Liver (tissue), 8 donors: ENCODE measurements at regions not wholly inside any gene's neighbourhood (a gene's known extent, or its start where the extent isn't known, plus 50 kb on each side); places are given as distances from the start of the nearest gene placed in this dataset.

ENCODE experiments used
- DNase-seq: peaks from one replicate; pipeline ENCODE4 v3.0.0-alpha.2; 2017; ENCODE audit warnings: low spot score
- H3K27ac ChIP-seq, 2 donors: one replicate each; pipeline ENCODE4 v1.7.0; 2013; ENCODE audit warnings: inconsistent platforms in 2 of 2, low read length in 2 of 2, control low read depth in 1 of 2, low read depth in 1 of 2, mild to moderate bottlenecking in 1 of 2
- H3K27me3 ChIP-seq, 4 donors: one replicate each; pipeline versions ENCODE4 v1.6.1 to v1.7.0; 2013; ENCODE audit warnings: low read length in 3 of 4, inconsistent platforms in 1 of 4, mild to moderate bottlenecking in 1 of 4, moderate library complexity in 1 of 4; ENCODE audit not compliant: control insufficient read depth in 4 of 4, insufficient read depth in 4 of 4
- H3K36me3 ChIP-seq, 4 donors: one replicate each; pipeline versions ENCODE4 v1.6.1 to v1.7.0; 2013; ENCODE audit warnings: low read length in 3 of 4, mild to moderate bottlenecking in 3 of 4, low read depth in 1 of 4, moderate library complexity in 1 of 4; ENCODE audit not compliant: control insufficient read depth in 4 of 4, insufficient read depth in 3 of 4
- H3K4me1 ChIP-seq, 4 donors: one replicate each; pipeline versions ENCODE4 v1.6.1 to v1.7.0; 2013; ENCODE audit warnings: low read length in 3 of 4, mild to moderate bottlenecking in 3 of 4, moderate library complexity in 1 of 4; ENCODE audit not compliant: control insufficient read depth in 4 of 4, insufficient read depth in 4 of 4
- H3K4me3 ChIP-seq, 3 donors: one replicate each; pipeline versions ENCODE4 v1.6.1 to v1.7.0; 2013; ENCODE audit warnings: low read length in 3 of 3, control low read depth in 1 of 3, low read depth in 1 of 3, mild to moderate bottlenecking in 1 of 3
- H3K9ac ChIP-seq, 2 donors: one replicate each; pipeline ENCODE4 v1.7.0; 2013; ENCODE audit warnings: low read length in 2 of 2, mild to moderate bottlenecking in 2 of 2, moderate library complexity in 2 of 2, control low read depth in 1 of 2, low read depth in 1 of 2
- H3K9me3 ChIP-seq, 4 donors: one replicate each; pipeline versions ENCODE4 v1.6.1 to v1.7.0; 2013; ENCODE audit warnings: low read length in 3 of 4; ENCODE audit not compliant: control insufficient read depth in 4 of 4
- ATF3 ChIP-seq: IDR thresholded peaks from 2 replicates; pipeline ENCODE4 v1.6.1; 2016; ENCODE audit warnings: antibody characterized with exemption
- CTCF ChIP-seq: fragments of 150-350 bp; IDR thresholded peaks from 2 replicates; pipeline ENCODE4 v1.5.1; 2017; ENCODE audit warnings: improper control_type of control experiment, low read depth, low read length; ENCODE audit not compliant: missing input control
- EGR1 ChIP-seq, 2 donors: IDR thresholded peaks; 2 replicates each; pipeline ENCODE4 v1.6.1; 2016 to 2018; ENCODE audit warnings: antibody characterized with exemption in 2 of 2, low read depth in 2 of 2
- FOXA2 ChIP-seq: IDR thresholded peaks from 2 replicates; pipeline ENCODE4 v1.6.1; 2016; ENCODE audit warnings: antibody characterized with exemption
- GABPA ChIP-seq, 2 donors: IDR thresholded peaks in 1 of 2; conservative IDR thresholded peaks in 1 of 2; 2 replicates each; pipeline ENCODE4 v1.6.1; 2016; ENCODE audit warnings: antibody characterized with exemption in 2 of 2, mild to moderate bottlenecking in 1 of 2, moderate library complexity in 1 of 2
- HNF4A ChIP-seq, 2 donors: conservative IDR thresholded peaks; 2 replicates each; pipeline ENCODE4 v1.6.1; 2016; ENCODE audit warnings: antibody characterized with exemption in 2 of 2, mild to moderate bottlenecking in 2 of 2
- HNF4G ChIP-seq: IDR thresholded peaks from 2 replicates; pipeline ENCODE4 v1.6.1; 2016; ENCODE audit warnings: antibody characterized with exemption
- JUND ChIP-seq, 2 donors: IDR thresholded peaks; 2 replicates each; pipeline ENCODE4 v1.6.1; 2016; ENCODE audit warnings: antibody characterized with exemption in 2 of 2
- MAX ChIP-seq: IDR thresholded peaks from 2 replicates; pipeline ENCODE4 v1.6.1; 2016; ENCODE audit warnings: antibody characterized with exemption
- NR2F2 ChIP-seq: IDR thresholded peaks from 2 replicates; pipeline ENCODE4 v1.6.1; 2016; ENCODE audit warnings: antibody characterized with exemption
- RAD21 ChIP-seq, 2 donors: IDR thresholded peaks; 2 replicates each; pipeline ENCODE4 v1.6.1; 2016; ENCODE audit warnings: antibody characterized with exemption in 2 of 2, mild to moderate bottlenecking in 2 of 2
- REST ChIP-seq: IDR thresholded peaks from 2 replicates; pipeline ENCODE4 v1.6.1; 2016; ENCODE audit warnings: antibody characterized with exemption, mild to moderate bottlenecking
- RXRA ChIP-seq, 2 donors: IDR thresholded peaks; 2 replicates each; pipeline ENCODE4 v1.6.1; 2017 to 2018; ENCODE audit warnings: antibody characterized with exemption in 2 of 2, mild to moderate bottlenecking in 1 of 2
- SP1 ChIP-seq: IDR thresholded peaks from 2 replicates; pipeline ENCODE4 v1.6.1; 2018; ENCODE audit warnings: antibody characterized with exemption, mild to moderate bottlenecking
- TAF1 ChIP-seq: conservative IDR thresholded peaks from 2 replicates; pipeline ENCODE4 v1.6.1; 2016; ENCODE audit warnings: antibody characterized with exemption, mild to moderate bottlenecking
- YY1 ChIP-seq: IDR thresholded peaks from 2 replicates; pipeline ENCODE4 v1.6.1; 2016; ENCODE audit warnings: antibody characterized with exemption, mild to moderate bottlenecking
- ZBTB33 ChIP-seq: IDR thresholded peaks from 2 replicates; pipeline ENCODE4 v1.6.1; 2016; ENCODE audit warnings: antibody characterized with exemption
- WGBS: extraction: QIAGEN DNeasy Blood & Tissue Kit; methylation state at CpG from one replicate; pipeline ENCODE4 v1.1.7; 2013; 5-methylcytosine and 5-hydroxymethylcytosine counted together
- donor health status: healthy.
- donor health status: healthy.
- donor health status: healthy.
- donor health status: healthy.
- donor health status: healthy.

- DNase-seq: no peak
- 81% methylated on average over 2 of the region's 2 CpGs for WGBS
- no peaks in the 10 kb centered on the region for H3K9me3 ChIP-seq
- no peak overlapping the region for H3K27ac ChIP-seq
- TF ChIP-seq MAX (no peak), EGR1 (IDR thresholded peaks at IDR 0.05; ENCODE audit: low read depth in 2 of 2) (no peak), ATF3 (no peak), HNF4A (conservative IDR thresholded peaks at IDR 0.05) (no peak), JUND (IDR thresholded peaks at IDR 0.05) (no peak), YY1 (no peak), NR2F2 (no peak), GABPA (IDR thresholded peaks at IDR 0.05 in 1 of 2, conservative IDR thresholded peaks at IDR 0.05 in 1 of 2) (no peak), TAF1 (no peak), FOXA2 (no peak), SP1 (no peak), RXRA (IDR thresholded peaks at IDR 0.05) (no peak), CTCF (no peak), RAD21 (IDR thresholded peaks at IDR 0.05) (no peak), HNF4G (no peak), ZBTB33 (no peak), REST (no peak)
- H3K4me3 ChIP-seq: no peak overlapping the region
- H3K36me3 ChIP-seq: no peaks in the 10 kb centered on the region
- H3K4me1 ChIP-seq: peaks cover 0 to 2% (median 0%) of the 10 kb centered on the region in 4 donors
- no peaks in the 10 kb centered on the region for H3K27me3 ChIP-seq
- no peak overlapping the region for H3K9ac ChIP-seq
Measured at GRCh38 chr6:12598919-12599318, 117.6 kb upstream of the PHACTR1 start.

GRCh38 chr6:12601881-12602280 is 114.7 kb upstream of the PHACTR1 start:
- H3K4me3 ChIP-seq: no peak overlapping the region
- DNase-seq: no peak
- H3K36me3 ChIP-seq: no peaks in the 10 kb centered on the region
- TF ChIP-seq HNF4A (conservative IDR thresholded peaks at IDR 0.05) (no peak), TAF1 (no peak), REST (no peak), JUND (IDR thresholded peaks at IDR 0.05) (no peak), GABPA (IDR thresholded peaks at IDR 0.05 in 1 of 2, conservative IDR thresholded peaks at IDR 0.05 in 1 of 2) (no peak), MAX (no peak), EGR1 (IDR thresholded peaks at IDR 0.05; ENCODE audit: low read depth in 2 of 2) (no peak), HNF4G (no peak), SP1 (no peak)
- no peak overlapping the region for H3K27ac ChIP-seq
- H3K27me3 ChIP-seq: no peaks in the 10 kb centered on the region
- H3K4me1 ChIP-seq: peaks cover 0 to 7% (median 2%) of the 10 kb centered on the region in 4 donors
- 86% methylated on average over 3 of the region's 3 CpGs for WGBS
- H3K9me3 ChIP-seq: no peaks in the 10 kb centered on the region
- H3K9ac ChIP-seq: no peak overlapping the region
